GM12878 (cell line): ENCODE measurements at regions not wholly inside any gene's neighbourhood (a gene's known extent, or its start where the extent isn't known, plus 50 kb on each side); places are given as distances from the start of the nearest gene placed in this dataset.

Experiments used
- CBFB ChIP-seq: IDR thresholded peaks from 2 replicates; pipeline ENCODE4 v1.6.1; 2016; ENCODE audit warnings: antibody characterized with exemption, low read depth
- GABPA ChIP-seq: IDR thresholded peaks from 2 replicates; pipeline ENCODE4 v1.6.1; 2014; ENCODE audit warnings: antibody characterized with exemption, low read depth, mild to moderate bottlenecking, inconsistent platforms
- KAT2A ChIP-seq: conservative IDR thresholded peaks from 2 replicates; pipeline ENCODE4 v1.6.1; 2011; ENCODE audit warnings: low read depth, low read length; ENCODE audit not compliant: control insufficient read depth
- MEF2B ChIP-seq: fragments of 450-650 bp; IDR thresholded peaks from 2 replicates; pipeline ENCODE4 v1.6.1; 2018; ENCODE audit warnings: mild to moderate bottlenecking, moderate library complexity; ENCODE audit not compliant: partially characterized antibody, poor library complexity, severe bottlenecking
- PAX8 ChIP-seq: fragments of 450-650 bp; IDR thresholded peaks from 2 replicates; pipeline ENCODE4 v1.6.1; 2017; ENCODE audit warnings: mild to moderate bottlenecking, moderate library complexity
- SIN3A ChIP-seq: IDR thresholded peaks from 2 replicates; pipeline ENCODE4 v1.6.1; 2012; ENCODE audit warnings: low read depth, low read length, improper control_type of control experiment
- TF ChIP-seq, protein P1 (sequence below): IDR thresholded peaks from 2 replicates; pipeline ENCODE4 v1.6.1; 2012; ENCODE audit warnings: low read length, inconsistent platforms
- TF ChIP-seq, protein P2 (sequence below): IDR thresholded peaks from 2 replicates; pipeline ENCODE4 v1.6.1; 2012; ENCODE audit warnings: mild to moderate bottlenecking, low read depth, low read length

DNA sequence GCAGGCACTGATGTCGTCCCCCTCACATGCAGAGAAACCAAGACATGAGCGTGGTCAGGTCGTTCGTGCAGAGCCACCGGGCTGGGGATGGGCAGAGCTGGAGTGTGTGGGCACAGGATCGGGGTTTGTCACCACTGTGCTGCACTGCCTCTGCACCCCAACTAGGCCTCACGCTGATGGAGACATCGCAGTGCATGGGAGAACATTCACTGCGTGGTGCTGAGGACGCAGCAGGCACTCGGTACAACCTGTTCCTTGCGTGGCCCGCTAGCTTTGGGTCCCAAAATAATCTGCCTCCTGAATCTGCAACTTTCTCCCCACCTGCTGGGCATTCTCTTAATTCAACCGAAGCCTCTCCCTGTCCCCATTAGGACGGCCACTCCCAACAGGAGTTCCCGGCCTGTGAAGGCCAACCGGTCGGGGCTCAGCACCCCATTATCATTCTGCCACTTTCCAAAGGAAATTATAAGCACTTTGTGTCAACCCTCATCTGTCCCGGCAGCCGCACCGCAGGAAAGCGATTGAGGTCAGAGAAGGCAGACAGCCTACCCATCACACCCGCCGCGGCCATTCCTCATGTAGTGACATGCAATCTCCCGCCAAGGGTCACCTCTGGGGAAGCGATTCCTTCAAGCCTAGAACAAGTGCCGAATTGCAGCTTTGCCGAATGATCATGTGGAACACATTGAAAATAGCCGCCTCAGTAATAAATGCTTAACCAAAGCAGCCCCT lies 490.4 kb downstream of the MN1 start (continued):
- no peak for TF ChIP-seq CBFB
- no peak for TF ChIP-seq GABPA
- no peak for TF ChIP-seq PAX8
- no peak for TF ChIP-seq MEF2B
- TF ChIP-seq, protein P1, sequence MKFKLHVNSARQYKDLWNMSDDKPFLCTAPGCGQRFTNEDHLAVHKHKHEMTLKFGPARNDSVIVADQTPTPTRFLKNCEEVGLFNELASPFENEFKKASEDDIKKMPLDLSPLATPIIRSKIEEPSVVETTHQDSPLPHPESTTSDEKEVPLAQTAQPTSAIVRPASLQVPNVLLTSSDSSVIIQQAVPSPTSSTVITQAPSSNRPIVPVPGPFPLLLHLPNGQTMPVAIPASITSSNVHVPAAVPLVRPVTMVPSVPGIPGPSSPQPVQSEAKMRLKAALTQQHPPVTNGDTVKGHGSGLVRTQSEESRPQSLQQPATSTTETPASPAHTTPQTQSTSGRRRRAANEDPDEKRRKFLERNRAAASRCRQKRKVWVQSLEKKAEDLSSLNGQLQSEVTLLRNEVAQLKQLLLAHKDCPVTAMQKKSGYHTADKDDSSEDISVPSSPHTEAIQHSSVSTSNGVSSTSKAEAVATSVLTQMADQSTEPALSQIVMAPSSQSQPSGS: no peak
- no peak for TF ChIP-seq KAT2A
- TF ChIP-seq, protein P2, sequence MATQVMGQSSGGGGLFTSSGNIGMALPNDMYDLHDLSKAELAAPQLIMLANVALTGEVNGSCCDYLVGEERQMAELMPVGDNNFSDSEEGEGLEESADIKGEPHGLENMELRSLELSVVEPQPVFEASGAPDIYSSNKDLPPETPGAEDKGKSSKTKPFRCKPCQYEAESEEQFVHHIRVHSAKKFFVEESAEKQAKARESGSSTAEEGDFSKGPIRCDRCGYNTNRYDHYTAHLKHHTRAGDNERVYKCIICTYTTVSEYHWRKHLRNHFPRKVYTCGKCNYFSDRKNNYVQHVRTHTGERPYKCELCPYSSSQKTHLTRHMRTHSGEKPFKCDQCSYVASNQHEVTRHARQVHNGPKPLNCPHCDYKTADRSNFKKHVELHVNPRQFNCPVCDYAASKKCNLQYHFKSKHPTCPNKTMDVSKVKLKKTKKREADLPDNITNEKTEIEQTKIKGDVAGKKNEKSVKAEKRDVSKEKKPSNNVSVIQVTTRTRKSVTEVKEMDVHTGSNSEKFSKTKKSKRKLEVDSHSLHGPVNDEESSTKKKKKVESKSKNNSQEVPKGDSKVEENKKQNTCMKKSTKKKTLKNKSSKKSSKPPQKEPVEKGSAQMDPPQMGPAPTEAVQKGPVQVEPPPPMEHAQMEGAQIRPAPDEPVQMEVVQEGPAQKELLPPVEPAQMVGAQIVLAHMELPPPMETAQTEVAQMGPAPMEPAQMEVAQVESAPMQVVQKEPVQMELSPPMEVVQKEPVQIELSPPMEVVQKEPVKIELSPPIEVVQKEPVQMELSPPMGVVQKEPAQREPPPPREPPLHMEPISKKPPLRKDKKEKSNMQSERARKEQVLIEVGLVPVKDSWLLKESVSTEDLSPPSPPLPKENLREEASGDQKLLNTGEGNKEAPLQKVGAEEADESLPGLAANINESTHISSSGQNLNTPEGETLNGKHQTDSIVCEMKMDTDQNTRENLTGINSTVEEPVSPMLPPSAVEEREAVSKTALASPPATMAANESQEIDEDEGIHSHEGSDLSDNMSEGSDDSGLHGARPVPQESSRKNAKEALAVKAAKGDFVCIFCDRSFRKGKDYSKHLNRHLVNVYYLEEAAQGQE: no peak
- no peak for TF ChIP-seq SIN3A
